SH-SY5Y (cell line): ENCODE measurements at regions not wholly inside any gene's neighbourhood (a gene's known extent, or its start where the extent isn't known, plus 50 kb on each side); places are given as distances from the start of the nearest gene placed in this dataset.

Experiments used
- GATA2 ChIP-seq: IDR thresholded peaks from 2 replicates; pipeline ENCODE4 v1.6.1; 2011; ENCODE audit warnings: mild to moderate bottlenecking, low read depth, low read length
- GATA3 ChIP-seq: IDR thresholded peaks from 2 replicates; pipeline ENCODE4 v1.6.1; 2011; ENCODE audit warnings: low read depth, mild to moderate bottlenecking, low read length, moderate library complexity

GRCh38 chr4:169915545-169915944 is 110.7 kb downstream of the MFAP3L start:
- TF ChIP-seq GATA2 (no peak), GATA3 (no peak)
